GM12892 (cell line): ENCODE measurements at regions not wholly inside any gene's neighbourhood (a gene's known extent, or its start where the extent isn't known, plus 50 kb on each side); places are given as distances from the start of the nearest gene placed in this dataset.
"Not testable (repeated sequence)": the region's sequence is repeated elsewhere in the genome, so short reads cannot be mapped to it uniquely, and the experiment has no call there.

Experiments used
- POLR2A ChIP-seq: IDR thresholded peaks from 2 replicates; pipeline ENCODE4 v1.6.1; 2011; ENCODE audit warnings: low read depth, low read length, control low read depth
- TAF1 ChIP-seq: IDR thresholded peaks from 2 replicates; pipeline ENCODE4 v1.6.1; 2011; ENCODE audit warnings: low read depth, mild to moderate bottlenecking, control low read depth, low read length, borderline replicate concordance

DNA sequence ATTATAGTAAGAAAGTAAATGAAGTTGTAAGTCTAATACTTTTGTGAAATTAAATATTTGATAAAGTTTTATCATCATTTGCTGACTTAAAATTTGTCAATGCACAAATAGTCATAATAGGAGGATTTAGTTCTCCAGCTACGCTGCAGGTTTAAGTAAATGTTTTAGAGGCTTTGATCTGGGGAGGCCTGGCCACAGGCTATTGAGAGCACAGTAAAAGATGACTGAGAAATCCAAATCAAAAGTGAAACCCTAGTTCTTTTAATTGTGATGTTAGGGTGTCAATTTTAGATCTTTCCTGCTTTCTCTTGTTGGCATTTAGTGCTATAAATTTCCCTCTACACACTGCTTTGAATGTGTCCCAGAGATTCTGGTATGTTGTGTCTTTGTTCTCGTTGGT is 694.3 kb upstream of the ZNF385D start:
- not testable (repeated sequence) for TF ChIP-seq TAF1, POLR2A
